Urothelium cell line (cell line): ENCODE measurements at regions not wholly inside any gene's neighbourhood (a gene's known extent, or its start where the extent isn't known, plus 50 kb on each side); places are given as distances from the start of the nearest gene placed in this dataset.
"Not testable (repeated sequence)": the region's sequence is repeated elsewhere in the genome, so short reads cannot be mapped to it uniquely, and the experiment has no call there.

Experiments used
- DNase-seq: peaks from one replicate; pipeline ENCODE4 v3.0.0; 2011; ENCODE audit warnings: low spot score, mixed read lengths
- FAIRE-seq: peaks from 2 replicates; lab custom pipeline; 2011; peaks lifted over from hg19 to GRCh38; lab: Jason Lieb, UNC

DNA sequence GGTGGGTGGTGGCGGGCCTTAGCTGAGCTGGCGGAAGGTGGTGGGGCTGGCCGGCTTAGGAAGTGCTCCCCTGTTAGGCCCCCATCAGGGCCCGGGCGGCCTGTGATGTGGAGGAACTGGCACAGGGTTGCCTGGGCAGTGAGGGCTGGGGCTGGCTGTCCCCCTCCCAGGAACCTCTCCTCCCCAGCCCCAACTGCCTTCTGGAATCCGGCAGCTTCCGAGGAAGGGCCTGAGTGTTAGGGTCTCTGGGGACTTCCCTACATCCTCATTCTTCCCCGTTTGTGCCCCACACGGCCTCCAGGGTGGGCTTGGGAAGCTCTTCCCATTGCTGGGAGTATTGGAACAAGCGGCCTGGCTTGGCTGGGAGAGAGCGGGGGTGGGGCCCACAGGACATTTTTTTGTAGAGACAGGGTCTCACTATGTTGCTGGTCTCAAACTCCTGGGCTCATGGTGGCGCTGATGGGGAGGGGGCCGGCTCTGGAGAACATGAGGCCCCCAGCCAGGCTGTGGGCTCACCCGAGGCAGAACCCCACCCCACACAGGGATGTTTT lies 89.9 kb upstream of the CIBAR2 start:
- DNase-seq: no peak
- no peak for FAIRE-seq

DNA sequence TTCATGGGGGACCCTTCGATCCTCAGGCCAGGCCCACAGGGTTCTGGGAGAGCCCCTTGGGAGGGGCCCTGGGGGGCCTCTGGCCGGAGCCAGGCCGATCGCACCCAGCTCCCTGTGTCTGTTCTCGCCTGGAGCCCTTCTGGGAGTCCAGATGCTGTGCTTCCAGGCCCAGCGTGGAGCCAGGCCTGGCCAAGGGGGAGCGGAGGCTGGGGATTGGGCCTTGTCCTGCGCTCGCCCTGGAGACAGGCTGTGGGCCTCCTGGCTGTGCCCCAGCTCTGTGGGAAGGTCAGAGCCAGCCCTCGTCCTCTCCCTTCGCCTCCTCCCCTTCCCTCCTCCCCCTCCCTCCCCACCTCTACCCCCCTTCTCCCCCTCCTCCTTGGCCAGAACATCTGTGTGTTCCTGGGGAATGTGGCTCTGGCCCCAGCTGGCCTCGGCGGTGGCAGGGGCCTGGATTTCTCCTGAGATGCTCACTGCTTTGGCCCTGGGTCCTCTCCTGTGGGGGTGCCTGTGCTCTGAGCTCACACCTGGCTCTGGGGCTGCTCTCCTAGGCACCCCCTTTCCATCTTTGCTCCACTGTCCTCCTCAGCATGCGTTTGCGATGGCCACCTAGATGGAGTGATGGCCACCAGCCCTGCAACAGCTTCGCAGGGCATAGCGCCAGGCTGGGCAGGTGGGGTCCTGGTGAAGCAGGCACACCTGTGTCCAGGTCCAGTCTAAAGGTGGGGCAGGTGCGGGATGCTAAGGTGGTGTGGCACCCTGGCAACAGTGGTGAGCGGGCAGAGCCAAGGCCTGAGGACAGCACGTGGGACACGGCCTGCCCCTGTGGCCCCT lies 90.6 kb upstream of the CIBAR2 start:
- peak; percentile 46 for FAIRE-seq
- peak; percentile 79 for DNase-seq

DNA sequence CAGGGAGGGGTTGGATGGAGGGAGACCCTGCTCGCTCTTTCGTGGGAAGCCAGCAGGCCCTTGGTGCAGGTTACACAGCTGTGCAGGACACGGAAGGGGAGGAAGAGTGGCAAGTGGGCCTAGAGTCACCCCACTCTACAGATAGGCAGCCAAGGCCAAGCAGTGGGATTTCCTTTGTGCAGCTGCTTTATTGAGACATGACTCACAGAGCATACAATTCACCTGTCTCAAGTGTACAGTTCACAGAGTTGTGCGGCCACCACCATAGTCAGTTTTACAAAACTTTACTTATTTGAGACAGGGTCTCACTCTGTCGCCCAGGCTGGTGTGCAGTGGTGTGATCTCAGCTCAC lies 91.2 kb upstream of the CIBAR2 start:
- FAIRE-seq: no peak

DNA sequence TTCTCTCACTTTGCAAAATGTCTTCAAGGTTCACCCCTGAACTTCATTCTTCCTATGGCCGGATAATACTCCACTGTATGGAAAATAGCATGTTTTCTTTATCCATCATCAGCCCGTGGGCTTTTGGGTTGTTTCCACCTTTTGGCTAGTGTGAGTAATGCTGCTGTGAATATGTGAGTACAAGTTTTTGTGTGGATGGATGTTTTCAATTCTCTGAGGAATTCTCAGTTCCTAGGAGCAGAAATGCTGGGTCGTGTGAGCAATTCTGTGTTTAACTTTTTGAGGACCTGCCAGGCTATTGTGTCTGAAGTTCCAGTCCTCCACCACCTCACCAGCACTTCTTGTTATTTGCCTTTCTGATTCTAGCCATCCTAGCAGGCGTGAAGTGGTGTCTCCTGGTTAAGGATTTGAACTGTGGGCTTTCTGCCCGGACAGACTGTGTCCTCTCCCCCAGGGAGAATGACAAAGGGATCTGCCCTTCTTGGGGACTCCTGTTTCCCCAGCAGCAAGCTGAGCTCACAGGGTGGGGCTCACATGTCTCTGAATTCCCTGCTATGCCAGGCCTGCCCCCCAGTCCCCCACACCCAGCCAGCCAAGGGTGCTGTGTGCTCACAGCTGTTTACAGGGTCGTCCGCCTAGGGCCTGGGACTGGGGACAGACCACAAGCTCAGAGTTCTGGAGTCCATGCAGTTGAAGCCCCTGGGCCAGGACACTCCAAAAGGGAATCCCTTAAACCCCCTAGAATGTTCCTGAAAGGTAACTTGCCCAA lies 92.2 kb upstream of the CIBAR2 start:
- FAIRE-seq (no peak), DNase-seq (no peak)

More for the DNA sequence above, 91.2 kb upstream of the CIBAR2 start:
- no peak for DNase-seq

DNA sequence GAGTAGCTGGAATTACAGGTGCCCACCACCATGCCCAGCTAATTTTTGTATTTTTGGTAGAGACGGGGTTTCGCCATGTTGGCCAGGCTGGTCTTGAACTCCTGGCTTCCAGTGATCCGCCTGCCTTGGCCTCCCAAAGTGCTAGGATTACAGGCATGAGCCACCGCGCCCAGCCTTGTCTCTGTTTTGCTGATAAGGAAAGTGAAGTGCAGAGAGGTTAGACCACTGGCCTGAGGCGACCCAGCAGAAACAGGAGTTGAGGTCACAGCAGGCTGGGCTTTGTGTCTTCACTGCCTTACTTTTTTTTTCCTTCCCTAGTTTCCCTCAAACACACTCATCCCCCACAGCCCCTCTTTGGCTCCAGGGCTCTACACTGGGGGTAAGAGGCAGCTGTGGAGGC lies 93.0 kb upstream of the CIBAR2 start:
- DNase-seq, FAIRE-seq: not testable (repeated sequence)

DNA sequence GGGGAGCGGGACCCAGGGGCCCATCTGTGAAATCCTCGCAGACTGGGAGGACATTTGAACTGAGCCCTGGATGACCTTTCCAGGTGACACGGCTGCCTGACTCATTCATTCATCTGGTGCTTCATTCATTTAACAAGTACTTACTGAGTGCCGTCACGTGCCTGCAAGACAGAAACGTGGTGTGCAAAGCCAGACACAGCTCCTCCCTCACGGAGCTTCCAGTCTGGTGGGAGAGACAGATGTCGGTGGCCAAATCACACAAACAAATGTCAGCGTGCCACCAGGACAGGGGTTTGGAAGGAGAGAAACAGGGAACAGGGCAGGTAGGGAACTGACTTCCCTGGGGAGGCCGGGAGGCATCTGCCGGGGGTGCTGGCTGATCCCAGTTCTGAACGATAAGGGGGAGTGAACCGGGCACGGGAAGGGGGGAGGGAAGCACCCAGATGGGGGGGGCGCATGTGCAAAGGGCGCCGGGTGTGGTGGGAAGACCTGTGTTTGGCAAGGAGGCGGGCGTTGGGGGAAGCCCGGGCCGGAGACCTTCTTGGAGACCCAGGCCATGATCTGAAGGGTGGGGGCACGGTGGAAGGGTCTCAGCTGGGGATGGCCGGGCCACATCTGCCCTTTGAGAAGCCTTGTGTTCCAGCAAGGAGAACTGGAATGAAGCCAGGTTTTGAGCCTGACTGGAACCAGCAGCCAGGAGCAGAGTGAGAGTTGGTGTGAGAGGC lies 93.6 kb upstream of the CIBAR2 start:
- FAIRE-seq: peak; percentile 65
- DNase-seq: no peak

DNA sequence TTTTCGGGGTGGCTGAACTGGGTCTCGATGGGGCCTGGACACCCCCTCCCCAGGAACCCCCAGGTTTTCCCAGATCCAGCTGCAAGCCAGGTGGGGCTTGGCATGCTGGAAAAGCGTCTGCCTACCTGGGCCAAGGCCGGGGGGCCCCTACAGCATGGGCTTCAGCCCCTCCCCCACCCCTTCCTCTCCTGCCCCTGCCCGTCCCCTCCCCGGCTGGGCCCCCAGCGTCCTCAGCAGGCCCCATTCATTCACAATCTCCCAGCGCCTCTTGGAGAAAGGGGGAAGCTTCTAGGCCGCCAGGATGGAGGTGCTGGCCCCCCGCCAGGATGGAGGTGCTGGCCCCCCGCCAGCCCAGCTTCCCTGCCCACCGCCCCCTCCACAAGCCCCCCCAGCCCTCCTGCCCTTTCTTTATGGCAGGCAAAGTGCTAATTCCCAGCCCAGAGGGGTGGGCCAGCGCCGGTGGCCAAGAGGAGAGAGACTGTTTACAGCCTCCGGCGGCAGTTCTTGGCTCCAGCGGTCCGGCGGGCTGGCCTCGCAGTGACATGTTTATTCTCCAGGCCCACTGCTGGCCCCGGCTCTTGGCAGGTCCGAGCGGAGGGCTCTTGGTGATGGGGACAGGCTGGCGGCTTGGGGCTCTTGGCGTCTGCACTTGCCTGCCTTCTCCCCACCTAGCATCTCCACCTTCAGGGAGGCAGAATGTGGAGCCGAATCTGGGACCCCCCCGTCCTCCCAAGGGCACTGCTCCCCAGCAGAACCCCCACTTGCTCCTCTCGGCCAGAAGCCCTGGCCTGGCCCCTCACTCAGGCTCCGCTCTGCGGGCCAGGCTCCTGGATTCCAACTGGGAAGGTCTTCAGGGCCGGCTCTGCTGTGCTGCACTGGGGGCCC lies 94.4 kb upstream of the CIBAR2 start:
- FAIRE-seq (no peak), DNase-seq (no peak)

DNA sequence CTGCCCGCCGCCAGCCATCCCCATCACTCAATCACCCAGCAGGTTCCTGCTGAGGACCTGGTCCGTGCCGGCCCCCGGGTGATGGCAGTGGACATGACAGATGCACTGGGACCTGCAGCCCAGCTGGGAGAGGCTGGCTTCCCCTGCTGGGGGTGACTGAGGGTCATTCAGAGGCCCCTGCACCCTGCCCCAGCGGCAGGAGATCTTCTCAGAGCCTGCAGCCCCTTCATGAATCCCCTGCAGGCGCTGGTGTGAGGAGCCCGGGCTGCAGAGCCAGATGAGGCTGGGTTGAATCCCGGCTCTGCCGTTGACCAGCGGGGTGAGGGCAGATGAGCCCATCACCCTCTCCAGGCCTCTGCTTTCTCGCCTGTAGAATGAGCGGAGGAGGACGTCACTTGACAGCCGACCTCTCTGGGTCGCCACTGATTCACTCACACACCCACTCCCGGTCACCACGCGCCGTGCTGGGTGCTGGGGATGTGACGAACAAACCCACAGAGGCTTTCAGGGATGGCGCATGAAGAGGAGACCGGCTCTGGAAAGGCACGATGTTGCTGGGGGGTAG lies 95.2 kb upstream of the CIBAR2 start:
- peak; percentile 20 for FAIRE-seq
- DNase-seq: no peak

DNA sequence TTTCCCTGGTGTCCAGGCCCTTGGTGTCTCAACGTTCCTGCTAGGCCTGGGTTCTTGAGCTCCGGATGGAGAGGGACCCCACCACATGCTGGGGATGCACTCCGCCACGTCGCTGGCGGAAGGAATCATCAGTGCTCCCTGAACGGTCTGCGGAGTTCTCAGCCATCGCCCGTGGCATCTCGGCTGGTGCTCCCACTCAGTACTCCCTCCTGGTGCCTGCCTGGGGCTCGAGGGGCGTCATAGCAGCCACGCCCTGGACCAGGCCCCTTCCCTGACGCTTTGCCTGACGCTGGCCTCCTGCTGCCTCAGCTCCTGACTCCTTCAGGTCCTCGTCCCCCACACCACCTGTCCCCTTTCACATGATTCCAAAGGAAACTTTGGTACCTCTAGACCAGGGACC lies 95.9 kb upstream of the CIBAR2 start:
- peak; percentile 40 for FAIRE-seq
- no peak for DNase-seq

DNA sequence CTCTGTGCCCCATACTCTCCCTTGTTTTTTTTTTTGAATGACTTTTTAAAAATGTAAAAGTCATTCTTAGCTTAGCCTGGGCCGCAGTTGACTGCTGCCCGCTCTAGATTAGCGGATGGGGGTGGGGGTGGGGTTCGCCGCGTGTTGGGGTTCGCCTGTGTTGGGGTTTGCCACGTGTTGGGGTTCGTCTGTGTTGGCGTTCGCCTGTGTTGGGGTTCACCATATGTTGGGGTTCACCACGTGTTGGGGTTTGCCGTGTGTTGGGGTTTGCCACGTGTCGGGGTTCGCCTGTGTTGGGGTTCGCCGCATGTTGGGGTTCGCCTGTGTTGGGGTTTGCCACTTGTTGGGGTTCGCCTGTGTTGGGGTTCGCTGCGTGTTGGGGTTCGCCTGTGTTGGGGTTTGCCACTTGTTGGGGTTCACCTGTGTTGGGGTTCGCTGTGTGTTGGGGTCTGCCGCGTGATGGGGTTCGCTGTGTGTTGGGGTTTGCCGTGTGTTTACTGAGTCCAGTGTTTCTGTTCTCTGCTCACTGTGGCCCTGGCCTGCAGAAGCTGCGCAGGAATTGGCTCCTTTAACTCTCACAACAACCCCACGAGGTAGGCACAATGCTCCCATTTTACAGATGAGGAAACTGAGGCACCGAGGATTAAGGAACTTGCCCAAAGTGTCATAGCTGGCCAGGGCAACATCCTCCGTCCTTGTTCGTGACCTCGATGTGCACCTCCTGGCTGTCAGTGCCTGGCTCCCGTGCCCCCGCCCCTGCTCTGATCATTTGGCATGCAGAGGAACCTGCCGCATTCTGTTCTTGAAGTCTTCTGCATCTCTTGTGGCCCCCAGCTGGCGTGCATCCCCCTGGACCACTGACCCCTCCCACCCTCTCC lies 96.6 kb upstream of the CIBAR2 start:
- FAIRE-seq: no peak

DNA sequence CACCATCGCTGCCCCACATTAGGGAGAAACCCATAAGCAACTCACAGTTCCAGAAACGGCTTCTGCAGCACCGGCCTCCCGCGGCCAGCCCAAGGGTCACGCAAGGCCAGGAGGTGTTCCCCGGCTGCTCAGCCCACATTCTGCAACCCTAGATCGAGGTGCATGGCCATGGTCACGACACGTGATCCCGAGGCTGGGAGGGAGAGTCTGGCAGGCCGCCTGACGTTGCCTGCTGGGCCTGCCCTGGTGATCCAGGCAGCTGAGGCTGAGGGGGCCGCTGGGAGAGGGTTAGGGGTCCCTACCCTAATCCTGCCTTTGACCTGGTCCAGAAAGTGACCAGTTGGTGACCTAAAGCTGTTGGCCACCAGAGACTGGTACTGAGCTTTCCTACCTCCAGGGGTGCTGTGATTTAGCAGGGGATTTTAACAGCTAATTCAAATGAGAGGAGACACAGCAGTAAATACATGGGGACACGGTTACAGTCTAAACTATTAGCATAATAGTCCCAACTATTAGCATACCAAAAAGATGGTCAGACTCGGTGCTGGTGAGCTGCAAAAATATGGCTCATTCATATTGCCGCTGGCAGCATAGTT lies 97.4 kb upstream of the CIBAR2 start:
- DNase-seq: no peak
- peak; percentile 77 for FAIRE-seq

More for the DNA sequence above, 96.6 kb upstream of the CIBAR2 start:
- DNase-seq: no peak

DNA sequence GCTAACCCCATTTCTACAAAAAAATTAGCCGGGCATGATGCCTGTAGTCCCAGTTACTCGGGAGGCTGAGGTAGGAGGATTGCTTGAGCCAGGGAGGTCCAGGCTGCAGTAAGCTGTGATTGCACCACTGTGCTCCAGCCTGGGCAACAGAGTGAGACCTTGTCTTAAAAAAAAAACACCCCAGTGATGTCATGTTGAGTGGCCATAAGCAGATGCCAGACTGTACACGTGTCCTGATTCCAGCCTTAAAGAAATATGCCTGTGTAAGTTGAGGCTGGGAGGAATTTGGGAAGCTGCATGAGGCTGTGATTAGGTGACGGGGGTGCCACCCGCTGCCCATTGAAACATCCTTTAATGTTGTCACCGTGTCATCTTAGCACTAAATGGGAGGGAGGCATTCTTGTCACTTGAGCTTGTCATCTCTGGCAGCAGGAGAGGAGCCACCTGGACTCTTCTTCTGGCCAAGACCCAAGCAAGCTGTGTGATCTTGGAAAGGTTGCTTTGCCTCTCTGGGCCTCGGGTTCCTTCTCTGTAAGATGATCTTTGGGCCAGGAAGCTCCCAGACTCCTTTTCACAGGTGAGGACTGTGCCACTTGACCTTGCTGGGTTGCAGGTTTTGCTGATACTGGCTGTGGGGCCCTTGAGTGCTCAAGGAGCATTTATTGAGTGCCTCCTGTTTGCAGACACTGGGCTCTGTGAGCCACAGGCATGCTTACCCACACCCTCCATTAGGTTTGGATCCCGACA lies 98.3 kb upstream of the CIBAR2 start:
- peak; percentile 69 for FAIRE-seq
- DNase-seq: peak; percentile 80

DNA sequence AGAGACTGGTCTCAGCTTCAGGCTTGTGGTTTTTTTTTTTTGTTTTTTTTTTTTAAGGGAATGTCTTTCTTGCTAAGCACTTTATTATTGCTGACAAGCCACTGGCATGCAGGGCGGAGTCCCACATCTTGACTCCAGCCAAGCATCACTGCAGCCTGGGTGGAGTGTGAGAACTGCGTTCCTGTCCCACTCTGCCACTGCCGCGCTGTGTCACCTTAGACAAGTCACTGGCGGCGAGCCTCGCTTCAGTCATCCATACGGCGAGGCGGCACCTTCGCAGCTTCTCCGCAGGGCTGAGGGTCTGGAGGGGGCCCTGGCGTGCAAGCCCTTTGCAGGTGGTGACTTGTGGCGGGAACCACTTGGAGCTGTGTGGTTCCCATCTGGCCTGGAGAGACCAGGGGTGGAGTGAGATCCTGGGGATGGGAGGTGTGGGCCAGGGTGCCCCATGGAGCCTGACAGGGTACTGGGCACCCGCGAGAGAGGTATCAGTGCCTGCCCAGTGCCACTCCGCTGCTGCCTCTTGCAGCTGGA lies 99.1 kb upstream of the CIBAR2 start:
- FAIRE-seq: no peak
- DNase-seq: peak; percentile 74

DNA sequence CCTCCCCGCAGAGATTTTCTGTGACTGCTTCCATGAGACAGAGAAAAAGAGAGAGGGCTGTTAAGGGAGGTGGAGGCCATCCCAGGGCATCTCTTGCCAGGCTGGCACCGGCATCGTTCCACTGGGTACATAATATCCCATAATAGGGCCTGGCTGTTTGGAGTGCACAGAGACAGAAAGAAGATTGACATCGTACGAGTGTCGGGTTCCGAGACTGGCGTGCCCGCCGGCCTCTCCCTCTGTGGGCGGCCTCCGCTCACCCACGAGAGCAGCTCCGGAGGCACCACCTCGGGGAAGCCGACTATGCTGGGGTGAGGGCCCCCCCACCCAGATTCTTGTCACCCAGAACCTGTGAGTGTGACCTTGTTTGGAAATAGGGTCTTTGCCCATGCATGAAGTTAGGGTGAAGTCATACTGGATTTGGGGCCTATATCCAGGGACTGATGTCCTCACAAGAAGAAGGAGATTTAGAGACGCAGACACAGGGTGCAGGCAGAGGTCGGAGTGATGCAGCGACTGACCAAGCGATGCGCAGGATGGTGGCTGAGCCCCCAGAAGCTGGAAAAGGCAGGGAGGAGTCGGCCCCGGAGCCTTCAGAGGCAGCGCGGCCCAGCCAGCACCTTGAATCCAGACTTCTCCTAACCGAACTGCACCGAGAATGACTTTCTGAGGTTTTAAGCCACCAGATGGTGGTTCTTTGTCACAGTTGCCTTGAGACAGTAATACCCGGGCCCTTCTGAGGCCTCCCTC lies 101.8 kb upstream of the CIBAR2 start:
- FAIRE-seq (no peak), DNase-seq (no peak)

DNA sequence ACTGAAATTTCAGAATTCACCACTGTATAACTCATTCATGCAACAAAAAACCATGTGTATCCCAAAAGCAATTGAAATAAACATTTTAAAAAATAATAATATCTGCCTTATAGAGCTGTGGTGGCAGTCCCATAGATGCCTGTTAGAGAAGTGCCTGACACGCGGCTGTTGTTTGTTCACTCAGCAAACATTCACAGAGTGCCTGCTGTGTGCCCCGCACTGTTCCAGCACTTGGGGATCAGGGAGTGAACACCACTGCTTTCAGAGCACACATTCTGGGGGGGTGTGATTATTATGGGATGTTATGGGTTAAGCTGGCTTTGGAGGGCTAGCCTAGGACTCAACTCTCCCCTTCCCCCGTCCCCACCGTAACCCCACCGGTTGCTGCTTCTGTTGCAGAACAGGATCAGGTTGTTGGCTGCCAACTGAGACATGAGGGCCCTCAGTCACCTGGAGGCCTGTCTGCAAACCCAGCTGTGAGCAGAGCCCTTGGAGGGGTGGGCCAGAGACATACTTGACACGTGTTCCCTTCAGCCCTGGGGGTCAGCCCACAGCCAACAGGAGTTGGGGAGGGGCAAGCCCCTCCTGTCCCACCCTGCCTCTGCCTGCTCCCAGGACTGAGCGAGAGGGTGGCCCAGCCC lies 103.3 kb upstream of the CIBAR2 start:
- peak; percentile 13 for FAIRE-seq

More for the DNA sequence above, 103.3 kb upstream of the CIBAR2 start:
- DNase-seq: no peak
